ENCODE measurements at regions not wholly inside any gene's neighbourhood (a gene's known extent, or its start where the extent isn't known, plus 50 kb on each side); places are given as distances from the start of the nearest gene placed in this dataset.

GRCh38 chr4:165667969-165668368, 205.1 kb upstream of the TLL1 start:
- Histone ChIP-seq H3K9me3 (ENCODE audit: control insufficient read depth, insufficient read depth, low read depth, low read length) (no peaks in the 10 kb centered on the region), H3K36me3 (ENCODE audit: control insufficient read depth, insufficient read depth, low read length) (no peaks in the 10 kb centered on the region), H3K4me3 (ENCODE audit: low read depth in 2 of 2, low read length in 2 of 2) (no peak overlapping the region), H3K4me1 (ENCODE audit: control insufficient read depth, insufficient read depth, low read length) (no peaks in the 10 kb centered on the region), H3K27ac (ENCODE audit: low read length) (no peak overlapping the region), H3K27me3 (ENCODE audit: control insufficient read depth, insufficient read depth, low read length) (no peaks in the 10 kb centered on the region)
- intact Hi-C loops (cut with micrococcal nuclease; ENCODE audit: unreplicated experiment) = no loop called here
- ChIA-PET CTCF (no interaction called here), POLR2A (no interaction called here)
- in situ Hi-C loops (cut with HindIII; ENCODE audit: low pct_unique_long_range_greater_than_20kb, low sequenced_read_pairs) = no loop called here
- TF ChIP-seq REST (IDR thresholded peaks at IDR 0.05; ENCODE audit: insufficient read depth in 1 of 2, low read depth in 2 of 2, low read length in 1 of 2) = no peak
- TF ChIP-seq CTCF (IDR thresholded peaks at IDR 0.05) = no peak
- TF ChIP-seq SIN3A (IDR thresholded peaks at IDR 0.05; ENCODE audit: borderline replicate concordance, insufficient read depth, low read depth, low read length) = no peak
- TF ChIP-seq TCF7L2 (IDR thresholded peaks at IDR 0.05; ENCODE audit: low read depth, low read length) = no peak
- ATAC-seq = no peak
- no peak for DNase-seq (ENCODE audit: low read depth, low spot score)
- BruUV-seq (replicated peaks) = no TSS peak

- intact Hi-C loops (cut with micrococcal nuclease; ENCODE audit: unreplicated experiment) (no loop called here), in situ Hi-C loops (cut with HindIII; ENCODE audit: low pct_unique_long_range_greater_than_20kb, low sequenced_read_pairs) (no loop called here)
- Histone ChIP-seq H3K36me3 (ENCODE audit: control insufficient read depth, insufficient read depth, low read length) (no peaks in the 10 kb centered on the region), H3K27me3 (ENCODE audit: control insufficient read depth, insufficient read depth, low read length) (no peaks in the 10 kb centered on the region), H3K4me1 (ENCODE audit: control insufficient read depth, insufficient read depth, low read length) (no peaks in the 10 kb centered on the region), H3K9me3 (ENCODE audit: control insufficient read depth, insufficient read depth, low read depth, low read length) (no peaks in the 10 kb centered on the region), H3K4me3 (ENCODE audit: low read depth in 2 of 2, low read length in 2 of 2) (no peak overlapping the region), H3K27ac (ENCODE audit: low read length) (no peak overlapping the region)
- ATAC-seq (no peak), DNase-seq (ENCODE audit: low read depth, low spot score) (no peak)
- ChIA-PET POLR2A (no interaction called here), CTCF (no interaction called here)
- no TSS peak for BruUV-seq (replicated peaks)
- TF ChIP-seq TCF7L2 (IDR thresholded peaks at IDR 0.05; ENCODE audit: low read depth, low read length) = no peak
- no peak for TF ChIP-seq POLR2AphosphoS5 (IDR thresholded peaks at IDR 0.05; ENCODE audit: low read depth, low read length)
- TF ChIP-seq REST (IDR thresholded peaks at IDR 0.05; ENCODE audit: insufficient read depth in 1 of 2, low read depth in 2 of 2, low read length in 1 of 2) = no peak
- no peak for TF ChIP-seq SIN3A (IDR thresholded peaks at IDR 0.05; ENCODE audit: borderline replicate concordance, insufficient read depth, low read depth, low read length)
- TF ChIP-seq CTCF (IDR thresholded peaks at IDR 0.05) = no peak
Observed at GRCh38 chr4:165668694-165669093, 204.3 kb upstream of the TLL1 start.
